Type B pancreatic cell (in vitro differentiated cells): ENCODE measurements at regions not wholly inside any gene's neighbourhood (a gene's known extent, or its start where the extent isn't known, plus 50 kb on each side); places are given as distances from the start of the nearest gene placed in this dataset.

Experiments used
- DNase-seq: peaks from one replicate; pipeline ENCODE4 v3.0.0; 2021; ENCODE audit warnings: mixed read lengths; ENCODE audit not compliant: unreplicated experiment; ENCODE audit errors: extremely low spot score
- H3K27ac Mint-ChIP-seq: 2 replicates; pipeline ENCODE4 v1.8.0; 2021; ENCODE audit warnings: mild to moderate bottlenecking, mixed read lengths
- H3K27me3 Mint-ChIP-seq: 2 replicates; pipeline ENCODE4 v1.8.0; 2021; ENCODE audit warnings: mixed read lengths
- H3K36me3 Mint-ChIP-seq: 2 replicates; pipeline ENCODE4 v1.8.0; 2021; ENCODE audit warnings: mixed read lengths
- H3K4me1 Mint-ChIP-seq: one replicate; pipeline ENCODE4 v1.8.0; 2021; ENCODE audit warnings: mixed read lengths; ENCODE audit not compliant: unreplicated experiment
- H3K4me3 Mint-ChIP-seq: 2 replicates; pipeline ENCODE4 v1.8.0; 2021; ENCODE audit warnings: mild to moderate bottlenecking, mixed read lengths
- H3K9me3 Mint-ChIP-seq: 2 replicates; pipeline ENCODE4 v1.8.0; 2021; ENCODE audit warnings: mixed read lengths
- CTCF ChIP-seq: fragments of 200-600 bp; sonication (generic); conservative IDR thresholded peaks from 2 replicates; pipeline ENCODE4 v1.5.0; 2021; ENCODE audit warnings: antibody characterized with exemption, mild to moderate bottlenecking

- Mint-ChIP-seq H3K36me3 (no peaks in the 10 kb centered on the region), H3K4me3 (no peak overlapping the region)
- no peak for TF ChIP-seq CTCF
Measured at GRCh38 chr6:144928847-144929246, 643.7 kb downstream of the UTRN start.

GRCh38 chr6:144929262-144929661 lies 644.1 kb downstream of the UTRN start:
- H3K4me3 Mint-ChIP-seq: no peak overlapping the region
- no peaks in the 10 kb centered on the region for H3K4me1 Mint-ChIP-seq
- TF ChIP-seq CTCF: no peak
- H3K36me3 Mint-ChIP-seq: no peaks in the 10 kb centered on the region
- peaks cover 3% of the 10 kb centered on the region for H3K9me3 Mint-ChIP-seq
- no peak overlapping the region for H3K27ac Mint-ChIP-seq
- no peaks in the 10 kb centered on the region for H3K27me3 Mint-ChIP-seq
- DNase-seq: no peak

More at GRCh38 chr6:144928847-144929246, 643.7 kb downstream of the UTRN start:
- Mint-ChIP-seq H3K27me3 (no peaks in the 10 kb centered on the region), H3K27ac (no peak overlapping the region), H3K9me3 (peaks cover 6% of the 10 kb centered on the region), H3K4me1 (no peaks in the 10 kb centered on the region)
- DNase-seq: no peak

GRCh38 chr6:144931172-144932035 lies 646.3 kb downstream of the UTRN start:
- Mint-ChIP-seq H3K36me3 (no peaks in the 10 kb centered on the region), H3K9me3 (no peaks in the 10 kb centered on the region), H3K27me3 (no peaks in the 10 kb centered on the region), H3K4me1 (no peaks in the 10 kb centered on the region), H3K4me3 (no peak overlapping the region), H3K27ac (no peak overlapping the region)
- no peak for DNase-seq
- peak; percentile 78 for TF ChIP-seq CTCF

DNA sequence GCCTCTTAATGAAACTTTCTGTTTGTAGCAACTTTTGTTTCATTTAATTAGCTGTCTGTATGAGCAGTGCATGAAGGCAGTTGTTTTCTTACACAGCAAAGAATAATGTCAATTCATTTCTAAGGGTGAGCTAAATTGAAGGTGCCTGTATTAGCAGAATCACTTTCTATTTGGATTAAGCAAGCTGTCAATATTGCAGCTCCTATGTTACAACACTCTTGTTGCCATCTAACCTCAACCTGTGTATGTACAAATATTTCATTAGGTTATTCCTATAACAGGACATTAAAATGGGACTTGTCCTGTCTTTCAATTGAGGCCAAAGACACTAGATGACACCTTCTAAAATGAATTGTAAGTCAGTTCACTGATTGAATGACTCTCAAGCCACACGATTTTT lies 647.5 kb downstream of the UTRN start:
- Mint-ChIP-seq H3K27ac (no peak overlapping the region), H3K4me1 (no peaks in the 10 kb centered on the region), H3K9me3 (no peaks in the 10 kb centered on the region), H3K27me3 (no peaks in the 10 kb centered on the region), H3K4me3 (no peak overlapping the region), H3K36me3 (no peaks in the 10 kb centered on the region)
- no peak for TF ChIP-seq CTCF
- no peak for DNase-seq

DNA sequence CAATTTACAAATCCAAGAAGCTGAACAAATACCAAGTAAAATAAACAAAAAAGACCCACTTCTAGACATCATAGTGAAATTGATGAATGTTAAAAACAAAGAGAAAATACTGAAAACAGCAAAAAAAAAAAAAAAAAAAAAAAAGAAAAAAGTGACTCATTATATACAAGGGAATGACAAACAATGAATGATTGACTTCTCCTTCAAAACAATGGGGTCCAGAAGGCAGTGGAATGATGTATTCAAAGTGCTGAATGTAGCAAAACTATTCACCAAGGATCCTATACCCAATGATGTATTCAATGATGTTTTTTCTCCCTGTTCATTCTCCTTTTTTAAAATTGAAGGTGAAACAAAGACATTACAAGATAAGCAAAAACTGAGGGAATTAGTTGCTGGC lies 650.0 kb downstream of the UTRN start:
- H3K4me3 Mint-ChIP-seq: no peak overlapping the region
- no peaks in the 10 kb centered on the region for H3K9me3 Mint-ChIP-seq
- no peaks in the 10 kb centered on the region for H3K36me3 Mint-ChIP-seq
- TF ChIP-seq CTCF: no peak
- no peak for DNase-seq
- no peaks in the 10 kb centered on the region for H3K27me3 Mint-ChIP-seq
- no peaks in the 10 kb centered on the region for H3K4me1 Mint-ChIP-seq
- H3K27ac Mint-ChIP-seq: no peak overlapping the region
